Activated T-helper 17 cell treated with anti-CD3 and anti-CD28 coated beads, Interleukin-2, amount 50 U/mL, for 72 hours (primary cell): ENCODE measurements at regions not wholly inside any gene's neighbourhood (a gene's known extent, or its start where the extent isn't known, plus 50 kb on each side); places are given as distances from the start of the nearest gene placed in this dataset.

ENCODE experiments used
- ATAC-seq: fragments of 150-1000 bp; cut with Tn5 transposase; replicated peaks from 2 replicates; pipeline ENCODE4 v1.10.0; 2021; ENCODE audit warnings: mild to moderate bottlenecking, moderate library complexity
- H3K27ac Mint-ChIP-seq: one replicate; pipeline ENCODE4 v1.8.0; 2022; ENCODE audit warnings: mixed read lengths
- H3K27me3 Mint-ChIP-seq: one replicate; pipeline ENCODE4 v1.8.0; 2022; ENCODE audit warnings: mixed read lengths
- H3K36me3 Mint-ChIP-seq: one replicate; pipeline ENCODE4 v1.8.0; 2022; ENCODE audit warnings: low read depth, mild to moderate bottlenecking, mixed read lengths
- H3K4me1 Mint-ChIP-seq: one replicate; pipeline ENCODE4 v1.8.0; 2022; ENCODE audit warnings: mixed read lengths
- H3K4me3 Mint-ChIP-seq: one replicate; pipeline ENCODE4 v1.8.0; 2022; ENCODE audit warnings: mild to moderate bottlenecking, mixed read lengths
- H3K9me3 Mint-ChIP-seq: one replicate; pipeline ENCODE4 v1.8.0; 2022; ENCODE audit warnings: mixed read lengths

GRCh38 chr13:103958691-103959090 lies 892.5 kb upstream of the SLC10A2 start:
- no peak overlapping the region for H3K4me3 Mint-ChIP-seq
- ATAC-seq = no peak
- peaks cover 4% of the 10 kb centered on the region for H3K9me3 Mint-ChIP-seq
- no peaks in the 10 kb centered on the region for H3K27me3 Mint-ChIP-seq
- H3K36me3 Mint-ChIP-seq = no peaks in the 10 kb centered on the region
- H3K27ac Mint-ChIP-seq = no peak overlapping the region
- no peaks in the 10 kb centered on the region for H3K4me1 Mint-ChIP-seq

DNA sequence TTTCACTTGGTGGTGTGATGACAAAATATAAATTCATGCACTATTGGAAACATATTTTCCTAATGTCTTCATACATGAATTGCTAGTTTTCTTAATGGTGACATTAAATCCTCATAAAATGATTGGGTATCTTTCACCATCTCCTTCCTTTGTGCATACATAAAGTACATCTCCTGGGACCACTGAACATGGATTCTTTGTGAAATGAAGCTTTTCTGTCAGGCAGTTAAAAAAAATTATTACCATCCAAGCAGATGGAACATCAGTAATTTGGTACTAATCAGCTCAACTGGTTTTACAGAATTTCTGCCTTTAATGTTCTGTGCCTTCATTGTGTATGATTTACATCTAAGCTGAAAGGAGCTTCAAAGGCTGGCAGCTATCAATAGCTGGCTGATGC lies 891.7 kb upstream of the SLC10A2 start:
- no peak for ATAC-seq
- no peaks in the 10 kb centered on the region for H3K36me3 Mint-ChIP-seq
- H3K27me3 Mint-ChIP-seq = no peaks in the 10 kb centered on the region
- H3K9me3 Mint-ChIP-seq = peaks cover 4% of the 10 kb centered on the region
- no peak overlapping the region for H3K27ac Mint-ChIP-seq
- H3K4me1 Mint-ChIP-seq = no peaks in the 10 kb centered on the region
- no peak overlapping the region for H3K4me3 Mint-ChIP-seq

GRCh38 chr13:103953859-103954258 lies 887.6 kb upstream of the SLC10A2 start:
- Mint-ChIP-seq H3K27ac (no peak overlapping the region), H3K4me1 (no peaks in the 10 kb centered on the region), H3K36me3 (no peaks in the 10 kb centered on the region), H3K9me3 (no peaks in the 10 kb centered on the region), H3K27me3 (no peaks in the 10 kb centered on the region), H3K4me3 (no peak overlapping the region)
- ATAC-seq = no peak

DNA sequence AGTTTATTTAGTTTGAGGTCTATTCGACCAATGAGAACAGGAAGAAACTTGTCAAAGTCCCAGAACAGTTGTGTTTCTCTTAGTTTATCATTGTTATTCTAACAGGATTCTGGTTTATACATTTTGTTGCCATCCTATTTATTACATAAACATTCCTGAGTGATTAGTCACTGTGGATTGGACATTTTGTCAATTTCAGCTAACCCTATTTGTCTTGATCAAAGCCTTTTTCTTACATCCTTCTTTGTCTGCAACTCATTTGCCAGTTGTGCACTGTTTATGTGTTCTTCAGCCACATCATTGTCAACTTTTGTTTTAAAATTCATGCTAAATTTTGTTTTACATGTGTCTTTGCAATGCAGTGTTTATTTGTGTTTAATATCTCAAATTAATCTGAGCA lies 886.0 kb upstream of the SLC10A2 start:
- Mint-ChIP-seq H3K4me3 (no peak overlapping the region), H3K27me3 (no peaks in the 10 kb centered on the region), H3K36me3 (no peaks in the 10 kb centered on the region), H3K9me3 (peaks cover 5% of the 10 kb centered on the region), H3K27ac (no peak overlapping the region), H3K4me1 (no peaks in the 10 kb centered on the region)
- no peak for ATAC-seq

GRCh38 chr13:103948426-103948825 lies 882.2 kb upstream of the SLC10A2 start:
- no peaks in the 10 kb centered on the region for H3K4me1 Mint-ChIP-seq
- H3K9me3 Mint-ChIP-seq = peaks cover 5% of the 10 kb centered on the region
- H3K36me3 Mint-ChIP-seq = no peaks in the 10 kb centered on the region
- no peak overlapping the region for H3K27ac Mint-ChIP-seq
- ATAC-seq = no peak
- no peaks in the 10 kb centered on the region for H3K27me3 Mint-ChIP-seq
- no peak overlapping the region for H3K4me3 Mint-ChIP-seq

GRCh38 chr13:103945836-103946235 lies 879.6 kb upstream of the SLC10A2 start:
- Mint-ChIP-seq H3K4me3 (no peak overlapping the region), H3K9me3 (peaks cover 5% of the 10 kb centered on the region), H3K27me3 (no peaks in the 10 kb centered on the region), H3K4me1 (no peaks in the 10 kb centered on the region), H3K27ac (no peak overlapping the region), H3K36me3 (no peaks in the 10 kb centered on the region)
- ATAC-seq = no peak

GRCh38 chr13:103941506-103942140 lies 875.4 kb upstream of the SLC10A2 start:
- ATAC-seq = no peak

GRCh38 chr13:103935117-103935516 lies 868.9 kb upstream of the SLC10A2 start:
- Mint-ChIP-seq H3K36me3 (no peaks in the 10 kb centered on the region), H3K4me1 (no peaks in the 10 kb centered on the region), H3K27me3 (no peaks in the 10 kb centered on the region), H3K9me3 (no peaks in the 10 kb centered on the region), H3K27ac (no peak overlapping the region), H3K4me3 (no peak overlapping the region)
- ATAC-seq = no peak

More at GRCh38 chr13:103941506-103942140, 875.4 kb upstream of the SLC10A2 start:
- no peak overlapping the region for H3K4me3 Mint-ChIP-seq
- no peaks in the 10 kb centered on the region for H3K36me3 Mint-ChIP-seq
- no peaks in the 10 kb centered on the region for H3K4me1 Mint-ChIP-seq
- no peaks in the 10 kb centered on the region for H3K9me3 Mint-ChIP-seq
- no peaks in the 10 kb centered on the region for H3K27me3 Mint-ChIP-seq
- no peak overlapping the region for H3K27ac Mint-ChIP-seq

GRCh38 chr13:103931885-103932284 lies 865.7 kb upstream of the SLC10A2 start:
- Mint-ChIP-seq H3K4me3 (no peak overlapping the region), H3K4me1 (no peaks in the 10 kb centered on the region), H3K27ac (no peak overlapping the region), H3K9me3 (no peaks in the 10 kb centered on the region), H3K36me3 (no peaks in the 10 kb centered on the region), H3K27me3 (no peaks in the 10 kb centered on the region)
- ATAC-seq = no peak

GRCh38 chr13:103931331-103931845 lies 865.2 kb upstream of the SLC10A2 start:
- no peaks in the 10 kb centered on the region for H3K9me3 Mint-ChIP-seq
- H3K27me3 Mint-ChIP-seq = no peaks in the 10 kb centered on the region
- no peak for ATAC-seq
- no peaks in the 10 kb centered on the region for H3K4me1 Mint-ChIP-seq
- H3K36me3 Mint-ChIP-seq = no peaks in the 10 kb centered on the region
- H3K4me3 Mint-ChIP-seq = no peak overlapping the region
- H3K27ac Mint-ChIP-seq = no peak overlapping the region

DNA sequence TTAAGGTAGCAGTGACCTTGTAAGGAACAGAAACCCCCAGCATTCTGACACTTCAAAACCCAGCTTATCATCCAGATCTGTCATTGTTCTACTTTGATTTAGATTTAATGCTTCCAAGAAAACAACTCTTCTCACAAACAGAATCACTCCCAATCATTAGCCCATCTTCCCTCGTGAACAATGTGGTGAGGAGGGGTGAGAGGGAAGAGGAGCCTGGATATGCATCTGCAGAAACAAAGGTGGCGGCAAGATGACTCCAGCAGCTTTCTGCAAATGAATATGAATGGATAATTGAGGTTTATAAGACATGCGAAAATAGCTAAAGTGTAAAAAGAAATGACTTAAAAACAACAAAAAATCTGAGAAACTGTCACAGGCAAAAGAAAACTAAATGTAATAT lies 859.9 kb upstream of the SLC10A2 start:
- H3K4me1 Mint-ChIP-seq = no peaks in the 10 kb centered on the region
- no peak overlapping the region for H3K4me3 Mint-ChIP-seq
- peaks cover 4% of the 10 kb centered on the region for H3K9me3 Mint-ChIP-seq
- no peak overlapping the region for H3K27ac Mint-ChIP-seq
- no peaks in the 10 kb centered on the region for H3K36me3 Mint-ChIP-seq
- no peak for ATAC-seq
- H3K27me3 Mint-ChIP-seq = no peaks in the 10 kb centered on the region

DNA sequence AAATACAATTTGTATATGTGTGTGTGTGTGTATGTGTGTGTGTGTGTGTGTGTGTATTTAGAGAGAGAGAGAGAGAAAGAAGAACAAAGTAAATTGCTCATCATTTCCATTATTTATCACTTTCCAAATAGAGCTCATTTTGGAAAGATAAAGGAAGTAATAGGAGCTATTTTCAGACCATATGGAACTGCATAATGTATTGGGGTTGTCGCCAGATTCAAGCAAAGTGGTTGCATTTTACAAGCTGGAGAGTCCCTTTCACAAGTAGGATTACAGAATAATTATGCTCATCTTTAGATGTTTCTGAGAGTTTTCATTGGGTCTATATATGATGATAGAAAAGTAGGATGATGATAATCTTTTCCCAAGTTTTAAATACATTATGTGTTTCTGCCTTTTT lies 842.7 kb upstream of the SLC10A2 start:
- Mint-ChIP-seq H3K9me3 (peaks cover 7% of the 10 kb centered on the region), H3K4me3 (no peak overlapping the region), H3K27me3 (no peaks in the 10 kb centered on the region), H3K4me1 (no peaks in the 10 kb centered on the region), H3K36me3 (no peaks in the 10 kb centered on the region), H3K27ac (no peak overlapping the region)
- ATAC-seq = no peak

DNA sequence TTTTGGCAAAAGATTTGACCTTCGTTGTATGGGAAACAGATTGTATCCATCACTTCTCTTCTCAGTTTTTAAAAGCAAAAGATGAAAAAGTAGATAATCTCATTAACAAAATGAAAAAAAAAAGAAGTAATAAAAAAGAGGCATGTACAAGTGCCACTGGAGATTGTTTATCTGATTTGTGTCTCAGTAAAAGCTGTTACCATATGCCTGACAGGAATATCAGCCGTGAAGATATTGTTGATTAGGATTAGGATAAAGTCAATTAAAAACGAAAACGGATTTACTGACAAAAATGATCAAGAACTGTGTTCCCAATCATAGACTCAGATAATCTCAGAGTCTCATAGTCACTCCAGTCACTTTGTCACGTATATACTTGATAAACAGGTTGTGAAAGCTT lies 842.1 kb upstream of the SLC10A2 start:
- no peaks in the 10 kb centered on the region for H3K27me3 Mint-ChIP-seq

GRCh38 chr13:103903790-103904189 lies 837.6 kb upstream of the SLC10A2 start:
- no peak for ATAC-seq
- Mint-ChIP-seq H3K27me3 (no peaks in the 10 kb centered on the region), H3K27ac (no peak overlapping the region), H3K36me3 (no peaks in the 10 kb centered on the region), H3K9me3 (peaks cover 12% of the 10 kb centered on the region), H3K4me1 (no peaks in the 10 kb centered on the region), H3K4me3 (no peak overlapping the region)

More for the DNA sequence above, 842.1 kb upstream of the SLC10A2 start:
- Mint-ChIP-seq H3K4me1 (no peaks in the 10 kb centered on the region), H3K27ac (no peak overlapping the region), H3K4me3 (no peak overlapping the region), H3K36me3 (no peaks in the 10 kb centered on the region), H3K9me3 (peaks cover 7% of the 10 kb centered on the region)
- ATAC-seq = no peak

DNA sequence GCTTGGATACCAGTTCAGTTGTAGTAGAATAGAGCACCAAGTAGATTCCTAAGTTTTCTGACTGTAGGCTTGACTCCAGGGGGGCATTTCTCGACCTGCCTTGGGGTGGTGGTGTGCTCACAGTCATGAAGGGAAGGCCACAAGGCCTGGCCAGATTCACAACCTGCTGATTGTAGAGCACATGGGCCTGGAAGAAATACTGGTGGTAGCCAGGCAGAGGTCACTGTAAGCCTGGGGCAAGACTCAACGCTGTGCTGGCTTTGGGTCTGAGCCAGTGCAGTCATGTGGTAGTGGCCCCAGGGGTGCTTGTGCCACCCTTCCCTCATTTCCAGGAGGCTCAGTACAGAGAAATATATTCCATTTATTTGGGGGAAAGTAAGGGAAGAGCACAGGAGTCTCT lies 832.3 kb upstream of the SLC10A2 start:
- ATAC-seq = no peak
- Mint-ChIP-seq H3K4me3 (no peak overlapping the region), H3K9me3 (peaks cover 5% of the 10 kb centered on the region), H3K4me1 (no peaks in the 10 kb centered on the region), H3K27ac (no peak overlapping the region), H3K36me3 (no peaks in the 10 kb centered on the region), H3K27me3 (no peaks in the 10 kb centered on the region)
